ENCODE measurements at regions not wholly inside any gene's neighbourhood (a gene's known extent, or its start where the extent isn't known, plus 50 kb on each side); places are given as distances from the start of the nearest gene placed in this dataset.

DNA sequence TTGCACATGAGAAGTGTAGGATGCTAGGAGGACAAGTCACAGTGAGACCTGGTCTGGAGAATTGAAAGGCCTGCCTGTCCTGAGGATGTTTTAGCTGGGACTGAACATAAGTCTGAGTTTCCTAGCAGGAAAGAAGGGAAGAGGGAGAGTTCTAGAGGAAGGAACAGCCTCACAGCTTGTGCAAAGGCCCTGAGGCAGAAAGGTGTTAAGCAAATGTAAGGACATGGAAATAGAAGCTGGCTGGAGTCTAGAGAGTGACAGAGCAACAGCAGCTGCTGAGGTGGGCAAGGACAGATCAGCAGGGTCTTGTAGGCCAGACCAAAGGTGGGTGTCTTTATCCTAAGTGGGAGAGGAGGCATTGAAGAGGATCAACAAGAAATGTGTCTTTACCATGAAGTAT lies 210.9 kb upstream of the E2F8 start:
- TF ChIP-seq, protein P1, sequence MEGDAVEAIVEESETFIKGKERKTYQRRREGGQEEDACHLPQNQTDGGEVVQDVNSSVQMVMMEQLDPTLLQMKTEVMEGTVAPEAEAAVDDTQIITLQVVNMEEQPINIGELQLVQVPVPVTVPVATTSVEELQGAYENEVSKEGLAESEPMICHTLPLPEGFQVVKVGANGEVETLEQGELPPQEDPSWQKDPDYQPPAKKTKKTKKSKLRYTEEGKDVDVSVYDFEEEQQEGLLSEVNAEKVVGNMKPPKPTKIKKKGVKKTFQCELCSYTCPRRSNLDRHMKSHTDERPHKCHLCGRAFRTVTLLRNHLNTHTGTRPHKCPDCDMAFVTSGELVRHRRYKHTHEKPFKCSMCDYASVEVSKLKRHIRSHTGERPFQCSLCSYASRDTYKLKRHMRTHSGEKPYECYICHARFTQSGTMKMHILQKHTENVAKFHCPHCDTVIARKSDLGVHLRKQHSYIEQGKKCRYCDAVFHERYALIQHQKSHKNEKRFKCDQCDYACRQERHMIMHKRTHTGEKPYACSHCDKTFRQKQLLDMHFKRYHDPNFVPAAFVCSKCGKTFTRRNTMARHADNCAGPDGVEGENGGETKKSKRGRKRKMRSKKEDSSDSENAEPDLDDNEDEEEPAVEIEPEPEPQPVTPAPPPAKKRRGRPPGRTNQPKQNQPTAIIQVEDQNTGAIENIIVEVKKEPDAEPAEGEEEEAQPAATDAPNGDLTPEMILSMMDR (IDR thresholded peaks at IDR 0.05) = no peak
- TF ChIP-seq, protein P2, sequence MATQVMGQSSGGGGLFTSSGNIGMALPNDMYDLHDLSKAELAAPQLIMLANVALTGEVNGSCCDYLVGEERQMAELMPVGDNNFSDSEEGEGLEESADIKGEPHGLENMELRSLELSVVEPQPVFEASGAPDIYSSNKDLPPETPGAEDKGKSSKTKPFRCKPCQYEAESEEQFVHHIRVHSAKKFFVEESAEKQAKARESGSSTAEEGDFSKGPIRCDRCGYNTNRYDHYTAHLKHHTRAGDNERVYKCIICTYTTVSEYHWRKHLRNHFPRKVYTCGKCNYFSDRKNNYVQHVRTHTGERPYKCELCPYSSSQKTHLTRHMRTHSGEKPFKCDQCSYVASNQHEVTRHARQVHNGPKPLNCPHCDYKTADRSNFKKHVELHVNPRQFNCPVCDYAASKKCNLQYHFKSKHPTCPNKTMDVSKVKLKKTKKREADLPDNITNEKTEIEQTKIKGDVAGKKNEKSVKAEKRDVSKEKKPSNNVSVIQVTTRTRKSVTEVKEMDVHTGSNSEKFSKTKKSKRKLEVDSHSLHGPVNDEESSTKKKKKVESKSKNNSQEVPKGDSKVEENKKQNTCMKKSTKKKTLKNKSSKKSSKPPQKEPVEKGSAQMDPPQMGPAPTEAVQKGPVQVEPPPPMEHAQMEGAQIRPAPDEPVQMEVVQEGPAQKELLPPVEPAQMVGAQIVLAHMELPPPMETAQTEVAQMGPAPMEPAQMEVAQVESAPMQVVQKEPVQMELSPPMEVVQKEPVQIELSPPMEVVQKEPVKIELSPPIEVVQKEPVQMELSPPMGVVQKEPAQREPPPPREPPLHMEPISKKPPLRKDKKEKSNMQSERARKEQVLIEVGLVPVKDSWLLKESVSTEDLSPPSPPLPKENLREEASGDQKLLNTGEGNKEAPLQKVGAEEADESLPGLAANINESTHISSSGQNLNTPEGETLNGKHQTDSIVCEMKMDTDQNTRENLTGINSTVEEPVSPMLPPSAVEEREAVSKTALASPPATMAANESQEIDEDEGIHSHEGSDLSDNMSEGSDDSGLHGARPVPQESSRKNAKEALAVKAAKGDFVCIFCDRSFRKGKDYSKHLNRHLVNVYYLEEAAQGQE (IDR thresholded peaks at IDR 0.05; ENCODE audit: insufficient read depth in 1 of 2, low read depth in 2 of 2, low read length in 1 of 2) = no peak
- TF ChIP-seq POLR2AphosphoS5 (IDR thresholded peaks at IDR 0.05; ENCODE audit: low read depth, low read length) = no peak
